Neural progenitor cell (in vitro differentiated cells): ENCODE measurements at regions not wholly inside any gene's neighbourhood (a gene's known extent, or its start where the extent isn't known, plus 50 kb on each side); places are given as distances from the start of the nearest gene placed in this dataset.

ENCODE experiments used
- DNase-seq: peaks from one replicate; pipeline ENCODE4 v3.0.0-alpha.2; 2016; ENCODE audit warnings: low spot score
- H2AFZ ChIP-seq: fragments of 200-600 bp; sonication (generic); replicated peaks from 2 replicates; pipeline ENCODE4 v1.6.1; 2016; ENCODE audit warnings: antibody characterized with exemption
- H3F3A ChIP-seq: fragments of 200-600 bp; sonication (generic); 2 replicates; pipeline ENCODE4 v1.6.1; 2016; ENCODE audit warnings: antibody characterized with exemption, low read depth
- H3K27ac ChIP-seq: fragments of 200-600 bp; sonication (generic); 2 replicates; pipeline ENCODE4 v1.5.1; 2016; ENCODE audit warnings: mild to moderate bottlenecking
- H3K27me3 ChIP-seq: fragments of 200-600 bp; sonication (generic); 2 replicates; pipeline ENCODE4 v1.6.1; 2016; ENCODE audit warnings: mild to moderate bottlenecking, moderate library complexity
- H3K36me3 ChIP-seq: fragments of 200-600 bp; sonication (generic); 2 replicates; pipeline ENCODE4 v1.5.1; 2016
- H3K4me1 ChIP-seq: fragments of 200-600 bp; sonication (generic); 2 replicates; pipeline ENCODE4 v1.6.1; 2016; ENCODE audit warnings: mixed run types
- H3K4me2 ChIP-seq: fragments of 200-600 bp; sonication (generic); 2 replicates; pipeline ENCODE4 v1.6.1; 2016
- H3K4me3 ChIP-seq: fragments of 200-600 bp; sonication (generic); 2 replicates; pipeline ENCODE4 v1.5.1; 2016
- H3K79me2 ChIP-seq: fragments of 200-600 bp; sonication (generic); 2 replicates; pipeline ENCODE4 v1.6.1; 2016; ENCODE audit warnings: low read depth
- H3K9ac ChIP-seq: fragments of 200-600 bp; sonication (generic); 2 replicates; pipeline ENCODE4 v1.6.1; 2016
- H3K9me3 ChIP-seq: fragments of 200-600 bp; sonication (generic); 2 replicates; pipeline ENCODE4 v1.5.1; 2016; ENCODE audit warnings: low read depth
- H4K20me1 ChIP-seq: fragments of 200-600 bp; sonication (generic); 2 replicates; pipeline ENCODE4 v1.6.1; 2016; ENCODE audit warnings: low read depth
- H3K27ac Mint-ChIP-seq: 3 replicates; pipeline ENCODE4 v1.8.0; 2021; ENCODE audit warnings: mixed read lengths
- H3K27me3 Mint-ChIP-seq: 2 replicates; pipeline ENCODE4 v1.8.0; 2022; ENCODE audit warnings: low read depth, mild to moderate bottlenecking, inconsistent platforms, moderate library complexity, mixed read lengths; ENCODE audit not compliant: insufficient read depth
- H3K36me3 Mint-ChIP-seq: 3 replicates; pipeline ENCODE4 v1.8.0; 2021; ENCODE audit warnings: mixed read lengths
- H3K4me1 Mint-ChIP-seq: 3 replicates; pipeline ENCODE4 v1.8.0; 2021; ENCODE audit warnings: mixed read lengths
- H3K4me3 Mint-ChIP-seq: 3 replicates; pipeline ENCODE4 v1.8.0; 2021; ENCODE audit warnings: mild to moderate bottlenecking, moderate library complexity, mixed read lengths
- H3K9me3 Mint-ChIP-seq: 3 replicates; pipeline ENCODE4 v1.8.0; 2020; ENCODE audit warnings: mixed read lengths
- CTCF ChIP-seq: fragments of 200-600 bp; sonication (generic); IDR thresholded peaks from 2 replicates; pipeline ENCODE4 v1.5.1; 2017; ENCODE audit warnings: antibody characterized with exemption, mild to moderate bottlenecking
- EZH2 ChIP-seq: fragments of 200-600 bp; sonication (generic); IDR thresholded peaks from 2 replicates; pipeline ENCODE4 v1.6.1; 2017; ENCODE audit warnings: antibody characterized with exemption, mild to moderate bottlenecking, moderate library complexity
- EZH2phosphoT487 ChIP-seq: fragments of 200-600 bp; sonication (generic); IDR thresholded peaks from 2 replicates; pipeline ENCODE4 v1.6.1; 2017; ENCODE audit warnings: antibody characterized with exemption

- H3K4me3 ChIP-seq, result no peak overlapping the region
- TF ChIP-seq EZH2 (no peak), CTCF (no peak), EZH2phosphoT487 (no peak)
- no peaks in the 10 kb centered on the region for H3K9me3 Mint-ChIP-seq
- H3K4me2 ChIP-seq, result no peak overlapping the region
- H3K27me3 Mint-ChIP-seq, result peaks cover 4% of the 10 kb centered on the region
- no peak overlapping the region for H3K27ac ChIP-seq
- no peak overlapping the region for H3K27ac Mint-ChIP-seq
- peaks cover 17% of the 10 kb centered on the region for H3K4me1 ChIP-seq
- H3K27me3 ChIP-seq, result no peaks in the 10 kb centered on the region
- no peak overlapping the region for H3K4me3 Mint-ChIP-seq
- DNase-seq, result no peak
- H3K36me3 ChIP-seq, result no peaks in the 10 kb centered on the region
- H2AFZ ChIP-seq, result no peak overlapping the region
- H3K9me3 ChIP-seq, result no peaks in the 10 kb centered on the region
- no peak overlapping the region for H3K9ac ChIP-seq
- no peaks in the 10 kb centered on the region for H3K79me2 ChIP-seq
- H3F3A ChIP-seq, result peaks cover 7% of the 10 kb centered on the region
- H4K20me1 ChIP-seq, result no peaks in the 10 kb centered on the region
- H3K36me3 Mint-ChIP-seq, result peaks cover 2% of the 10 kb centered on the region
- peaks cover 6% of the 10 kb centered on the region for H3K4me1 Mint-ChIP-seq
These were observed 127.1 kb upstream of the SVIL start for GRCh38 chr10:29761916-29762315.

- Mint-ChIP-seq H3K36me3 (peaks cover 2% of the 10 kb centered on the region), H3K9me3 (no peaks in the 10 kb centered on the region), H3K4me3 (no peak overlapping the region), H3K27me3 (peaks cover 4% of the 10 kb centered on the region), H3K4me1 (peaks cover 3% of the 10 kb centered on the region), H3K27ac (no peak overlapping the region)
- no peaks in the 10 kb centered on the region for H4K20me1 ChIP-seq
- peaks cover 1% of the 10 kb centered on the region for H3F3A ChIP-seq
- DNase-seq, result no peak
- H3K4me2 ChIP-seq, result no peak overlapping the region
- no peaks in the 10 kb centered on the region for H3K36me3 ChIP-seq
- no peak overlapping the region for H3K27ac ChIP-seq
- peaks cover under 1% of the 10 kb centered on the region for H3K4me1 ChIP-seq
- no peak overlapping the region for H2AFZ ChIP-seq
- TF ChIP-seq EZH2phosphoT487, result no peak
- H3K9ac ChIP-seq, result no peak overlapping the region
- no peak overlapping the region for H3K4me3 ChIP-seq
- H3K9me3 ChIP-seq, result no peaks in the 10 kb centered on the region
- no peaks in the 10 kb centered on the region for H3K79me2 ChIP-seq
- H3K27me3 ChIP-seq, result no peaks in the 10 kb centered on the region
These were observed 125.5 kb upstream of the SVIL start for GRCh38 chr10:29760138-29760900.

- H3K4me2 ChIP-seq, result no peak overlapping the region
- no peak overlapping the region for H3K9ac ChIP-seq
- DNase-seq, result no peak
These were observed 123.0 kb upstream of the SVIL start for GRCh38 chr10:29757551-29758297.

More at GRCh38 chr10:29757551-29758297, 123.0 kb upstream of the SVIL start:
- peaks cover 3% of the 10 kb centered on the region for H3K4me1 Mint-ChIP-seq
- Histone ChIP-seq H3K4me3 (no peak overlapping the region), H3F3A (no peaks in the 10 kb centered on the region), H3K27me3 (no peaks in the 10 kb centered on the region), H3K79me2 (no peaks in the 10 kb centered on the region), H3K36me3 (no peaks in the 10 kb centered on the region), H4K20me1 (no peaks in the 10 kb centered on the region), H3K9me3 (no peaks in the 10 kb centered on the region), H3K27ac (no peak overlapping the region), H3K4me1 (no peaks in the 10 kb centered on the region), H2AFZ (no peak overlapping the region)
- H3K4me3 Mint-ChIP-seq, result no peak overlapping the region
- H3K36me3 Mint-ChIP-seq, result peaks cover 2% of the 10 kb centered on the region
- H3K9me3 Mint-ChIP-seq, result no peaks in the 10 kb centered on the region
- peaks cover 4% of the 10 kb centered on the region for H3K27me3 Mint-ChIP-seq
- no peak for TF ChIP-seq CTCF
- no peak for TF ChIP-seq EZH2phosphoT487
- TF ChIP-seq EZH2, result no peak
- H3K27ac Mint-ChIP-seq, result no peak overlapping the region
